Kasumi-1 (cell line): ENCODE measurements at regions not wholly inside any gene's neighbourhood (a gene's known extent, or its start where the extent isn't known, plus 50 kb on each side); places are given as distances from the start of the nearest gene placed in this dataset.

Experiments
- DNase-seq, 2 experiments: peaks; one replicate each; lab custom pipeline; 2025; lab: John Stamatoyannopoulos, UW

GRCh38 chr6:43950051-43950605, 177.1 kb downstream of the MRPL14 start:
- no peak for DNase-seq

- no peak for DNase-seq
Observed at GRCh38 chr6:43949551-43949991, 177.7 kb downstream of the MRPL14 start.

- DNase-seq = no peak
Observed at GRCh38 chr6:43948527-43949485, 178.4 kb downstream of the MRPL14 start.

GRCh38 chr6:43947860-43948259, 177.8 kb downstream of the VEGFA start:
- DNase-seq = no peak

GRCh38 chr6:43946641-43947363, 176.8 kb downstream of the VEGFA start:
- DNase-seq = no peak

GRCh38 chr6:43945768-43946080, 175.7 kb downstream of the VEGFA start:
- DNase-seq = no peak

- DNase-seq = no peak
Observed at GRCh38 chr6:43944908-43945767, 175.1 kb downstream of the VEGFA start.

- no peak for DNase-seq
Observed at GRCh38 chr6:43943781-43944250, 173.8 kb downstream of the VEGFA start.

- no peak for DNase-seq
Observed at GRCh38 chr6:43943099-43943766, 173.2 kb downstream of the VEGFA start.

- DNase-seq = no peak
Observed at GRCh38 chr6:43942616-43943015, 172.6 kb downstream of the VEGFA start.

- no peak for DNase-seq
Observed at GRCh38 chr6:43942011-43942442, 172.0 kb downstream of the VEGFA start.

GRCh38 chr6:43941174-43941573, 171.2 kb downstream of the VEGFA start:
- no peak for DNase-seq

GRCh38 chr6:43940393-43941087, 170.5 kb downstream of the VEGFA start:
- DNase-seq = no peak

GRCh38 chr6:43940071-43940392, 170.0 kb downstream of the VEGFA start:
- no peak for DNase-seq

GRCh38 chr6:43939281-43940070, 169.5 kb downstream of the VEGFA start:
- no peak for DNase-seq

- no peak for DNase-seq
Observed at GRCh38 chr6:43938178-43939105, 168.4 kb downstream of the VEGFA start.

- no peak for DNase-seq
Observed at GRCh38 chr6:43937236-43938177, 167.5 kb downstream of the VEGFA start.

GRCh38 chr6:43936476-43936875, 166.5 kb downstream of the VEGFA start:
- DNase-seq = no peak
